ENCODE measurements at regions not wholly inside any gene's neighbourhood (a gene's known extent, or its start where the extent isn't known, plus 50 kb on each side); places are given as distances from the start of the nearest gene placed in this dataset.

- TF ChIP-seq RAD21 (IDR thresholded peaks at IDR 0.05; ENCODE audit: low read depth) (no peak), POLR2AphosphoS5 (IDR thresholded peaks at IDR 0.05; ENCODE audit: low read depth, low read length) (no peak), ATF3 (IDR thresholded peaks at IDR 0.05) (no peak), EZH2 (IDR thresholded peaks at IDR 0.05) (no peak)
These were observed 167.5 kb upstream of the FREM2 start for GRCh38 chr13:38519229-38519911.

Measured in HCT116 (cell line).